GM21737 (cell line): ENCODE measurements at regions not wholly inside any gene's neighbourhood (a gene's known extent, or its start where the extent isn't known, plus 50 kb on each side); places are given as distances from the start of the nearest gene placed in this dataset.

Experiments used
- ATAC-seq: cut with Tn5 transposase; IDR thresholded peaks from one replicate; pipeline ENCODE4 v1.9.1; 2021; ENCODE audit warnings: mild to moderate bottlenecking, moderate library complexity; ENCODE audit not compliant: unreplicated experiment

GRCh38 chr2:217722883-217723472 lies 279.8 kb downstream of the TNS1 start:
- no peak for ATAC-seq

- no peak for ATAC-seq
Observed at GRCh38 chr2:217717646-217718045, 285.1 kb downstream of the TNS1 start.

- no peak for ATAC-seq
Observed at GRCh38 chr2:217715484-217715883, 287.3 kb downstream of the TNS1 start.

GRCh38 chr2:217714287-217714751 lies 288.5 kb downstream of the TNS1 start:
- ATAC-seq, result no peak

GRCh38 chr2:217713395-217714286 lies 289.2 kb downstream of the TNS1 start:
- no peak for ATAC-seq

- ATAC-seq, result no peak
Observed at GRCh38 chr2:217712431-217712830, 290.4 kb downstream of the TNS1 start.

GRCh38 chr2:217711188-217711587 lies 291.6 kb downstream of the TNS1 start:
- ATAC-seq, result no peak

GRCh38 chr2:217710211-217710765 lies 292.5 kb downstream of the TNS1 start:
- ATAC-seq, result no peak

- ATAC-seq, result no peak
Observed at GRCh38 chr2:217709478-217710210, 293.2 kb downstream of the TNS1 start.

GRCh38 chr2:217707131-217707611 lies 295.6 kb downstream of the TNS1 start:
- ATAC-seq, result no peak

- no peak for ATAC-seq
Observed at GRCh38 chr2:217706513-217706912, 296.3 kb downstream of the TNS1 start.

- ATAC-seq, result no peak
Observed at GRCh38 chr2:217706095-217706494, 296.7 kb downstream of the TNS1 start.

- ATAC-seq, result no peak
Observed at GRCh38 chr2:217705461-217705860, 297.3 kb downstream of the TNS1 start.

GRCh38 chr2:217703999-217704398 lies 298.8 kb downstream of the TNS1 start:
- ATAC-seq, result no peak

- no peak for ATAC-seq
Observed at GRCh38 chr2:217703102-217703501, 299.7 kb downstream of the TNS1 start.

- ATAC-seq, result no peak
Observed at GRCh38 chr2:217701622-217702021, 301.2 kb downstream of the TNS1 start.

GRCh38 chr2:217698691-217699090 lies 304.1 kb downstream of the TNS1 start:
- no peak for ATAC-seq

- ATAC-seq, result no peak
Observed at GRCh38 chr2:217695033-217695520, 307.7 kb downstream of the TNS1 start.

GRCh38 chr2:217694291-217694690 lies 308.5 kb downstream of the TNS1 start:
- no peak for ATAC-seq

- no peak for ATAC-seq
Observed at GRCh38 chr2:217693363-217693762, 309.4 kb downstream of the TNS1 start.
